B cell (primary cell): ENCODE measurements at regions not wholly inside any gene's neighbourhood (a gene's known extent, or its start where the extent isn't known, plus 50 kb on each side); places are given as distances from the start of the nearest gene placed in this dataset.

ENCODE experiments used
- EZH2 ChIP-seq: IDR thresholded peaks from 2 replicates; pipeline ENCODE4 v1.6.1; 2012; ENCODE audit warnings: borderline replicate concordance, low read depth, mild to moderate bottlenecking, moderate library complexity, low read length; ENCODE audit not compliant: insufficient read depth, poor library complexity, severe bottlenecking
- TF ChIP-seq, protein P1 (sequence below): fragments of 200-600 bp; IDR thresholded peaks from one replicate; pipeline ENCODE4 v1.8.0; 2022; ENCODE audit warnings: antibody characterized with exemption, mild to moderate bottlenecking

DNA sequence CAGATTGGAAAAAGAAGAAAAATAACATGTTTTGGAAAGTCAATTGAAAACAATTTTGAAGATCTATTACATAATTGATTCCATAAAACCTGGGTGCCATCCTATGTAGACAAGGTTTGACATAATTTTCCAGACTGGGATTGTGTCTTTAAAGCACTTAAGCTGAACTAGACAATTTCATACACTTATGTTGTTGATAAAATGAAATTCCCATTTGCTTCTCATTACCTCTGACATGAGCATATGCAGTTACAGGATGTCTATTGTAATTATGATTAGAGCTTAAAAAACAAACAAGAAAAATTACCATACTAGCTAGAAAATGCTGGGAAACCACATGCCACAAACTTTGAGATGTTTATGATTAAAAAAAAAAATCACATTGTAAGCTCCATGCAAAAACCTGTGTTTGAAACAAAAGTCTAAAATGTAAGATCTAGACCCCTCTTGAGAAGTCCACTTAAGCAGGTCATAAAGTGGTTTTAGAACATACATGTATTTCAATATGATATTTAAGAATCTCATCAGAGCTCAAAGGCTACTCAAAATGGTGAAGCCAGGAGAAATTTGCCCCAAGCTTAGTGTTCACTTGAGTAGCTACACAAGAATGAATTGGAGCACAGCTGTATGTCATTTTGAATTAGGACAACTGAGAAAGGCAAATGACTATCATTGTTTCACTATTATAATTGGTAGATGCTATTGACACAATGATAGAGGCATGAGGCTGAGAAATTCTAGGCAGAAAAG lies 181.1 kb upstream of the PABPC4L start:
- TF ChIP-seq, protein P1, sequence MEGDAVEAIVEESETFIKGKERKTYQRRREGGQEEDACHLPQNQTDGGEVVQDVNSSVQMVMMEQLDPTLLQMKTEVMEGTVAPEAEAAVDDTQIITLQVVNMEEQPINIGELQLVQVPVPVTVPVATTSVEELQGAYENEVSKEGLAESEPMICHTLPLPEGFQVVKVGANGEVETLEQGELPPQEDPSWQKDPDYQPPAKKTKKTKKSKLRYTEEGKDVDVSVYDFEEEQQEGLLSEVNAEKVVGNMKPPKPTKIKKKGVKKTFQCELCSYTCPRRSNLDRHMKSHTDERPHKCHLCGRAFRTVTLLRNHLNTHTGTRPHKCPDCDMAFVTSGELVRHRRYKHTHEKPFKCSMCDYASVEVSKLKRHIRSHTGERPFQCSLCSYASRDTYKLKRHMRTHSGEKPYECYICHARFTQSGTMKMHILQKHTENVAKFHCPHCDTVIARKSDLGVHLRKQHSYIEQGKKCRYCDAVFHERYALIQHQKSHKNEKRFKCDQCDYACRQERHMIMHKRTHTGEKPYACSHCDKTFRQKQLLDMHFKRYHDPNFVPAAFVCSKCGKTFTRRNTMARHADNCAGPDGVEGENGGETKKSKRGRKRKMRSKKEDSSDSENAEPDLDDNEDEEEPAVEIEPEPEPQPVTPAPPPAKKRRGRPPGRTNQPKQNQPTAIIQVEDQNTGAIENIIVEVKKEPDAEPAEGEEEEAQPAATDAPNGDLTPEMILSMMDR, result no peak
- TF ChIP-seq EZH2, result no peak
